ENCODE measurements at regions not wholly inside any gene's neighbourhood (a gene's known extent, or its start where the extent isn't known, plus 50 kb on each side); places are given as distances from the start of the nearest gene placed in this dataset.

DNA sequence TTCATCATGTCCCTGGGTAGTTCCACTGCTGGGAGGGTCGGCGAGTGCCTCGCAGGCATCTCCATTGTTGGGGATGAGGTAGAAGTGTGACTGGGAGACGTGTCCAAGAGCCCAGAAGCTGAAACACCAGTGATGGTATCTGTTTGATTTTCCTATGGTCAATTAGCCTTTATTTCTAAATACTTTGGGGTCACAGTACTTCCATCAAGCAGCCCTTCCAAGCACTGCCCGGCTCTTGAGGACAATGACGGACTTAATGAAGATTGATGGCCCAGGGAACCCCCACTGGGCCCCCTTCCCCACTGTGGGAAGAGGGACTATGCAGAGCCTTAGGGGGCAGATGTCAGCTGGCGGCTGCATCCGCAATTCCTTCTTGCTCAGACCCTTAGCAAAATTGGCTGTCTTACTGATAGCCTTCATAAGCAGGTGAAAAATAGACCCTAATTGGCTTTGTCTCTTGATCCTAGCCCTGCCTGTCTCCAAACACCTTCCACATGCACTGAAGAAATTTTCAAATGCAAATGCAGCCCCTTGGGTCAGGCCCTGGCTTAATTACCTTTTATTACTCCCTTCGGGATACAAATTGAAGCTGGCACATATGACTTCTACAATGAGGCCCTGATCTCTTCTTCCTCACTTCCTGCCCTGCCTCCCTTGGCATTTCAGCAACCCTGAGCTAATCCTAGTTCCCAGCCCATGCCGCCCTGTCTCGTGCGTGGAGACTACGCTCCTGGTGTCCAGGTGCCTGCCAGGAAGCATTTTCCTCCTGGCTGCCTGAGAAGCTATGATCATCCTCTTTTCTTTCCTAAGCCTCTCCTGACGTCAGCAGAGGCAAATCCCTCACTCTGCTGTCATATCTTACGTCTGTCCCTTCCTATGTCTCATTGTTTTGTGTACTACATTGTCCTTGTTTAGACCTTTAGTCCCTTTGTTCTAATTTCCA lies 124.5 kb upstream of the GDF10 start:
- TF ChIP-seq, protein P1, sequence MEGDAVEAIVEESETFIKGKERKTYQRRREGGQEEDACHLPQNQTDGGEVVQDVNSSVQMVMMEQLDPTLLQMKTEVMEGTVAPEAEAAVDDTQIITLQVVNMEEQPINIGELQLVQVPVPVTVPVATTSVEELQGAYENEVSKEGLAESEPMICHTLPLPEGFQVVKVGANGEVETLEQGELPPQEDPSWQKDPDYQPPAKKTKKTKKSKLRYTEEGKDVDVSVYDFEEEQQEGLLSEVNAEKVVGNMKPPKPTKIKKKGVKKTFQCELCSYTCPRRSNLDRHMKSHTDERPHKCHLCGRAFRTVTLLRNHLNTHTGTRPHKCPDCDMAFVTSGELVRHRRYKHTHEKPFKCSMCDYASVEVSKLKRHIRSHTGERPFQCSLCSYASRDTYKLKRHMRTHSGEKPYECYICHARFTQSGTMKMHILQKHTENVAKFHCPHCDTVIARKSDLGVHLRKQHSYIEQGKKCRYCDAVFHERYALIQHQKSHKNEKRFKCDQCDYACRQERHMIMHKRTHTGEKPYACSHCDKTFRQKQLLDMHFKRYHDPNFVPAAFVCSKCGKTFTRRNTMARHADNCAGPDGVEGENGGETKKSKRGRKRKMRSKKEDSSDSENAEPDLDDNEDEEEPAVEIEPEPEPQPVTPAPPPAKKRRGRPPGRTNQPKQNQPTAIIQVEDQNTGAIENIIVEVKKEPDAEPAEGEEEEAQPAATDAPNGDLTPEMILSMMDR (IDR thresholded peaks at IDR 0.05; ENCODE audit: low read length) = no peak
- TF ChIP-seq EZH2phosphoT487 (IDR thresholded peaks at IDR 0.05; ENCODE audit: low read length) = no peak
